HEK293 (cell line): ENCODE measurements at regions not wholly inside any gene's neighbourhood (a gene's known extent, or its start where the extent isn't known, plus 50 kb on each side); places are given as distances from the start of the nearest gene placed in this dataset.

Experiments
- CTCF ChIA-PET: fragments of 350-600 bp; formaldehyde crosslinking; extraction: SDS; loops from one replicate; lab custom pipeline; 2021; ENCODE audit warnings: antibody characterized with exemption; lab: Yijun Ruan, JAX
- POLR2A ChIA-PET: fragments of 300-600 bp; formaldehyde crosslinking; extraction: SDS; loops from one replicate; lab custom pipeline; 2020; ENCODE audit warnings: antibody characterized with exemption, inconsistent platforms; lab: Yijun Ruan, JAX
- H3K27ac ChIP-seq: fragments of 200-500 bp; sonication (Bioruptor generic); 2 replicates; pipeline ENCODE4 v1.5.1; 2014; ENCODE audit warnings: low read depth, low read length, control low read depth, inconsistent platforms; ENCODE audit errors: extremely low read depth
- H3K36me3 ChIP-seq, 2 experiments: fragments of 200-500 bp in 1 of 2; sonication (Bioruptor generic) in 1 of 2; 1 replicate in 1 of 2; 2 replicates in 1 of 2; pipeline ENCODE4 v1.5.1; 2014 to 2017; ENCODE audit warnings: inconsistent platforms in 2 of 2, low read length in 2 of 2; ENCODE audit not compliant: control insufficient read depth in 2 of 2, insufficient read depth in 1 of 2
- H3K4me1 ChIP-seq: fragments of 200-500 bp; sonication (Bioruptor generic); 2 replicates; pipeline ENCODE4 v1.5.1; 2014; ENCODE audit warnings: mild to moderate bottlenecking, low read length, inconsistent platforms; ENCODE audit not compliant: control insufficient read depth, insufficient read depth
- H3K4me3 ChIP-seq: 2 replicates; pipeline ENCODE4 v1.5.1; 2011; ENCODE audit warnings: low read depth, mild to moderate bottlenecking, control low read depth, low read length, moderate library complexity
- H3K9me3 ChIP-seq: fragments of 200-500 bp; sonication (Bioruptor generic); 2 replicates; pipeline ENCODE4 v1.5.1; 2014; ENCODE audit warnings: low read depth, low read length, inconsistent platforms; ENCODE audit not compliant: control insufficient read depth, insufficient read depth
- ATF2 ChIP-seq: fragments of 450-650 bp; formaldehyde crosslinking; IDR thresholded peaks from 2 replicates; pipeline ENCODE4 v1.5.1; 2016; ENCODE audit warnings: missing biosample characterization, missing genetic modification characterization, low read depth
- ELK4 ChIP-seq: IDR thresholded peaks from 2 replicates; pipeline ENCODE4 v1.6.1; 2011; ENCODE audit warnings: mild to moderate bottlenecking, low read depth, low read length, borderline replicate concordance
- GLIS2 ChIP-seq: fragments of 450-650 bp; formaldehyde crosslinking; IDR thresholded peaks from 2 replicates; pipeline ENCODE4 v1.5.1; 2016; ENCODE audit warnings: missing biosample characterization, missing genetic modification characterization
- OVOL3 ChIP-seq: fragments of 450-650 bp; formaldehyde crosslinking; IDR thresholded peaks from 2 replicates; pipeline ENCODE4 v1.5.1; 2016; ENCODE audit warnings: missing biosample characterization, missing genetic modification characterization
- SCRT1 ChIP-seq: fragments of 450-650 bp; formaldehyde crosslinking; IDR thresholded peaks from 2 replicates; pipeline ENCODE4 v1.5.1; 2016; ENCODE audit warnings: missing biosample characterization, missing genetic modification characterization, borderline replicate concordance
- ZNF146 ChIP-seq: fragments of 450-650 bp; formaldehyde crosslinking; IDR thresholded peaks from 2 replicates; pipeline ENCODE4 v1.5.1; 2016; ENCODE audit warnings: missing biosample characterization, missing genetic modification characterization
- ZNF324 ChIP-seq: fragments of 450-650 bp; formaldehyde crosslinking; IDR thresholded peaks from 2 replicates; pipeline ENCODE4 v1.5.1; 2016; ENCODE audit warnings: missing biosample characterization, missing genetic modification characterization
- ZNF335 ChIP-seq: fragments of 450-650 bp; formaldehyde crosslinking; conservative IDR thresholded peaks from 2 replicates; pipeline ENCODE4 v1.5.1; 2016; ENCODE audit warnings: missing biosample characterization, missing genetic modification characterization
- ZNF350 ChIP-seq: fragments of 450-650 bp; formaldehyde crosslinking; IDR thresholded peaks from 2 replicates; pipeline ENCODE4 v1.5.0; 2017; ENCODE audit warnings: missing biosample characterization, mild to moderate bottlenecking, missing genetic modification characterization
- ZNF48 ChIP-seq: fragments of 450-650 bp; formaldehyde crosslinking; IDR thresholded peaks from 2 replicates; pipeline ENCODE4 v1.5.1; 2016; ENCODE audit warnings: missing biosample characterization, missing genetic modification characterization
- ZNF514 ChIP-seq: fragments of 450-650 bp; formaldehyde crosslinking; IDR thresholded peaks from 2 replicates; pipeline ENCODE4 v1.5.1; 2016; ENCODE audit warnings: missing biosample characterization, missing genetic modification characterization
- ZNF529 ChIP-seq: fragments of 450-650 bp; formaldehyde crosslinking; IDR thresholded peaks from 2 replicates; pipeline ENCODE4 v1.5.1; 2017; ENCODE audit warnings: missing genetic modification characterization, missing biosample characterization; ENCODE audit not compliant: insufficient replicate concordance
- ZNF571 ChIP-seq: fragments of 450-650 bp; formaldehyde crosslinking; IDR thresholded peaks from 2 replicates; pipeline ENCODE4 v1.5.0; 2017; ENCODE audit warnings: missing biosample characterization, missing genetic modification characterization
- ZNF600 ChIP-seq: fragments of 450-650 bp; formaldehyde crosslinking; IDR thresholded peaks from 2 replicates; pipeline ENCODE4 v1.5.1; 2016; ENCODE audit warnings: missing biosample characterization, missing genetic modification characterization
- ZNF692 ChIP-seq: fragments of 450-650 bp; formaldehyde crosslinking; IDR thresholded peaks from 2 replicates; pipeline ENCODE4 v1.5.1; 2016; ENCODE audit warnings: missing biosample characterization, missing genetic modification characterization
- TF ChIP-seq, protein P1 (sequence below): fragments of 450-650 bp; formaldehyde crosslinking; IDR thresholded peaks from 2 replicates; pipeline ENCODE4 v1.5.0; 2017; ENCODE audit warnings: missing biosample characterization, missing genetic modification characterization, borderline replicate concordance
- TF ChIP-seq, protein P2 (sequence below): fragments of 450-650 bp; formaldehyde crosslinking; IDR thresholded peaks from 2 replicates; pipeline ENCODE4 v1.5.1; 2017; ENCODE audit warnings: missing biosample characterization, missing genetic modification characterization
- TF ChIP-seq, protein P3 (sequence below): fragments of 450-650 bp; formaldehyde crosslinking; IDR thresholded peaks from 2 replicates; pipeline ENCODE4 v1.5.1; 2016; ENCODE audit warnings: missing biosample characterization, missing genetic modification characterization
- TF ChIP-seq, protein P4 (sequence below): fragments of 450-650 bp; formaldehyde crosslinking; IDR thresholded peaks from 2 replicates; pipeline ENCODE4 v1.5.1; 2016; ENCODE audit warnings: missing biosample characterization, missing genetic modification characterization

DNA sequence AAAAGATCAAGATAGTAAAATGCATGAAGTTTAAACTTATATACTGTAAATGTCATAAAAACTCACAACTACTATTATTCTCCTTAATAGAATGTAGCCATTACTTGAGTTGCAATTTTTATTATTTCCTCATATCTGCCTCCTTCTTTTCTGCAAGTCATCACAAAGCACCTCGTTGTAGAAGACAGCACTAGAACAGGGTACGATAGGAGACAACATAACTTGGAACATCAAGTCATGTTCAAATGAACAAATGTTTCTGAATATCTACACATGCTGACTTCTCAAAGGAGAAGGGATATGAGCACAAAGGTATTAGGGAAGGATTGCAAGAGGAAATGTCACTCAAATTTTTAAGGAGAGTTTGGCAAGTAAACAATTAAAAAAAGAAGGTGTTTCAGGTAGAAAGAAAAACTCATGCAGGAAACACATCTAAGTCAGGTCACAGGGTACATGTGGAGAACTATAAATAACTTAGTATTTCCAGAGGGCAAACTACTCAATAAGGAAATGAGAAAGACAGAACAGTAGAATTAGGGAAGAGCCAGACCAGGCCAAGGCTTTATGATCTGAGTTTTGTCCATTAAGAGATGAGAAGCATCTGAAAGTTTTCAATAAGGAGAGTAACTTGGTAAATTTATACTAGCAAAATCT is 186.7 kb downstream of the CRPPA start (continued):
- TF ChIP-seq ATF2 (tag by site-specific recombination) (no peak), ZNF48 (tag by site-specific recombination) (no peak), ZNF571 (tag by site-specific recombination) (no peak)
- TF ChIP-seq, protein P1, sequence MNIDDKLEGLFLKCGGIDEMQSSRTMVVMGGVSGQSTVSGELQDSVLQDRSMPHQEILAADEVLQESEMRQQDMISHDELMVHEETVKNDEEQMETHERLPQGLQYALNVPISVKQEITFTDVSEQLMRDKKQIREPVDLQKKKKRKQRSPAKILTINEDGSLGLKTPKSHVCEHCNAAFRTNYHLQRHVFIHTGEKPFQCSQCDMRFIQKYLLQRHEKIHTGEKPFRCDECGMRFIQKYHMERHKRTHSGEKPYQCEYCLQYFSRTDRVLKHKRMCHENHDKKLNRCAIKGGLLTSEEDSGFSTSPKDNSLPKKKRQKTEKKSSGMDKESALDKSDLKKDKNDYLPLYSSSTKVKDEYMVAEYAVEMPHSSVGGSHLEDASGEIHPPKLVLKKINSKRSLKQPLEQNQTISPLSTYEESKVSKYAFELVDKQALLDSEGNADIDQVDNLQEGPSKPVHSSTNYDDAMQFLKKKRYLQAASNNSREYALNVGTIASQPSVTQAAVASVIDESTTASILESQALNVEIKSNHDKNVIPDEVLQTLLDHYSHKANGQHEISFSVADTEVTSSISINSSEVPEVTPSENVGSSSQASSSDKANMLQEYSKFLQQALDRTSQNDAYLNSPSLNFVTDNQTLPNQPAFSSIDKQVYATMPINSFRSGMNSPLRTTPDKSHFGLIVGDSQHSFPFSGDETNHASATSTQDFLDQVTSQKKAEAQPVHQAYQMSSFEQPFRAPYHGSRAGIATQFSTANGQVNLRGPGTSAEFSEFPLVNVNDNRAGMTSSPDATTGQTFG (tag by site-specific recombination): no peak
- TF ChIP-seq, all 188 proteins: peak for 0

- Histone ChIP-seq H3K27ac (no peak overlapping the region), H3K4me3 (no peak overlapping the region), H3K9me3 (no peaks in the 10 kb centered on the region), H3K4me1 (no peaks in the 10 kb centered on the region)
- POLR2A ChIA-PET: no interaction called here
- no peak for TF ChIP-seq ZNF350
- no peak for TF ChIP-seq SCRT1 (tag by site-specific recombination)
- no peak for TF ChIP-seq ZNF514
- TF ChIP-seq ZNF529 (tag by site-specific recombination): no peak
- TF ChIP-seq ELK4: no peak
- TF ChIP-seq, all 188 proteins: peak for 0
- H3K36me3 ChIP-seq: no peaks in the 10 kb centered on the region
- CTCF ChIA-PET: no interaction called here
Observed at GRCh38 chr7:16233517-16233916, 187.8 kb downstream of the CRPPA start.

- Histone ChIP-seq H3K36me3 (no peaks in the 10 kb centered on the region), H3K4me1 (no peaks in the 10 kb centered on the region), H3K27ac (no peak overlapping the region), H3K9me3 (no peaks in the 10 kb centered on the region), H3K4me3 (no peak overlapping the region)
- ChIA-PET CTCF (no interaction called here), POLR2A (no interaction called here)
- TF ChIP-seq, protein P2, sequence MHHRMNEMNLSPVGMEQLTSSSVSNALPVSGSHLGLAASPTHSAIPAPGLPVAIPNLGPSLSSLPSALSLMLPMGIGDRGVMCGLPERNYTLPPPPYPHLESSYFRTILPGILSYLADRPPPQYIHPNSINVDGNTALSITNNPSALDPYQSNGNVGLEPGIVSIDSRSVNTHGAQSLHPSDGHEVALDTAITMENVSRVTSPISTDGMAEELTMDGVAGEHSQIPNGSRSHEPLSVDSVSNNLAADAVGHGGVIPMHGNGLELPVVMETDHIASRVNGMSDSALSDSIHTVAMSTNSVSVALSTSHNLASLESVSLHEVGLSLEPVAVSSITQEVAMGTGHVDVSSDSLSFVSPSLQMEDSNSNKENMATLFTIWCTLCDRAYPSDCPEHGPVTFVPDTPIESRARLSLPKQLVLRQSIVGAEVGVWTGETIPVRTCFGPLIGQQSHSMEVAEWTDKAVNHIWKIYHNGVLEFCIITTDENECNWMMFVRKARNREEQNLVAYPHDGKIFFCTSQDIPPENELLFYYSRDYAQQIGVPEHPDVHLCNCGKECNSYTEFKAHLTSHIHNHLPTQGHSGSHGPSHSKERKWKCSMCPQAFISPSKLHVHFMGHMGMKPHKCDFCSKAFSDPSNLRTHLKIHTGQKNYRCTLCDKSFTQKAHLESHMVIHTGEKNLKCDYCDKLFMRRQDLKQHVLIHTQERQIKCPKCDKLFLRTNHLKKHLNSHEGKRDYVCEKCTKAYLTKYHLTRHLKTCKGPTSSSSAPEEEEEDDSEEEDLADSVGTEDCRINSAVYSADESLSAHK (tag by site-specific recombination): no peak
- no peak for TF ChIP-seq ZNF324 (tag by site-specific recombination)
- TF ChIP-seq, protein P3, sequence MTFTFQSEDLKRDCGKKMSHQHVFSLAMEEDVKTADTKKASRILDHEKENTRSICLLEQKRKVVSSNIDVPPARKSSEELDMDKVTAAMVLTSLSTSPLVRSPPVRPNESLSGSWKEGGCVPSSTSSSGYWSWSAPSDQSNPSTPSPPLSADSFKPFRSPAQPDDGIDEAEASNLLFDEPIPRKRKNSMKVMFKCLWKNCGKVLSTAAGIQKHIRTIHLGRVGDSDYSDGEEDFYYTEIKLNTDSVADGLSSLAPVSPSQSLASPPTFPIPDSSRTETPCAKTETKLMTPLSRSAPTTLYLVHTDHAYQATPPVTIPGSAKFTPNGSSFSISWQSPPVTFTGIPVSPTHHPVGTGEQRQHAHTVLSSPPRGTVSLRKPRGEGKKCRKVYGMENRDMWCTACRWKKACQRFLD (tag by site-specific recombination): no peak
- no peak for TF ChIP-seq ZNF600
- TF ChIP-seq, protein P4, sequence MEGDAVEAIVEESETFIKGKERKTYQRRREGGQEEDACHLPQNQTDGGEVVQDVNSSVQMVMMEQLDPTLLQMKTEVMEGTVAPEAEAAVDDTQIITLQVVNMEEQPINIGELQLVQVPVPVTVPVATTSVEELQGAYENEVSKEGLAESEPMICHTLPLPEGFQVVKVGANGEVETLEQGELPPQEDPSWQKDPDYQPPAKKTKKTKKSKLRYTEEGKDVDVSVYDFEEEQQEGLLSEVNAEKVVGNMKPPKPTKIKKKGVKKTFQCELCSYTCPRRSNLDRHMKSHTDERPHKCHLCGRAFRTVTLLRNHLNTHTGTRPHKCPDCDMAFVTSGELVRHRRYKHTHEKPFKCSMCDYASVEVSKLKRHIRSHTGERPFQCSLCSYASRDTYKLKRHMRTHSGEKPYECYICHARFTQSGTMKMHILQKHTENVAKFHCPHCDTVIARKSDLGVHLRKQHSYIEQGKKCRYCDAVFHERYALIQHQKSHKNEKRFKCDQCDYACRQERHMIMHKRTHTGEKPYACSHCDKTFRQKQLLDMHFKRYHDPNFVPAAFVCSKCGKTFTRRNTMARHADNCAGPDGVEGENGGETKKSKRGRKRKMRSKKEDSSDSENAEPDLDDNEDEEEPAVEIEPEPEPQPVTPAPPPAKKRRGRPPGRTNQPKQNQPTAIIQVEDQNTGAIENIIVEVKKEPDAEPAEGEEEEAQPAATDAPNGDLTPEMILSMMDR: no peak
- TF ChIP-seq ZNF335: no peak
- TF ChIP-seq ZNF692 (tag by site-specific recombination): no peak
- TF ChIP-seq OVOL3: no peak
- TF ChIP-seq GLIS2: no peak
- no peak for TF ChIP-seq ZNF146 (tag by site-specific recombination)
Observed at GRCh38 chr7:16232273-16232672, 189.1 kb downstream of the CRPPA start.
